ENCODE measurements at regions not wholly inside any gene's neighbourhood (a gene's known extent, or its start where the extent isn't known, plus 50 kb on each side); places are given as distances from the start of the nearest gene placed in this dataset.

- TF ChIP-seq CTCF (IDR thresholded peaks at IDR 0.05) = no peak
- no peak for TF ChIP-seq POLR2A (IDR thresholded peaks at IDR 0.05)
- TF ChIP-seq EP300 (IDR thresholded peaks at IDR 0.05) = no peak
Measured at GRCh38 chr2:101610750-101611315, 86.7 kb upstream of the MAP4K4 start.
